HG03442 (cell line): ENCODE measurements at regions not wholly inside any gene's neighbourhood (a gene's known extent, or its start where the extent isn't known, plus 50 kb on each side); places are given as distances from the start of the nearest gene placed in this dataset.

Experiments
- ATAC-seq: cut with Tn5 transposase; IDR thresholded peaks from one replicate; pipeline ENCODE4 v1.9.1; 2021; ENCODE audit warnings: mild to moderate bottlenecking, moderate library complexity; ENCODE audit not compliant: unreplicated experiment

- ATAC-seq, result no peak
These were observed 735.4 kb downstream of the LTN1 start for GRCh38 chr21:28257276-28257675.

GRCh38 chr21:28256837-28257236, 735.8 kb downstream of the LTN1 start:
- no peak for ATAC-seq

DNA sequence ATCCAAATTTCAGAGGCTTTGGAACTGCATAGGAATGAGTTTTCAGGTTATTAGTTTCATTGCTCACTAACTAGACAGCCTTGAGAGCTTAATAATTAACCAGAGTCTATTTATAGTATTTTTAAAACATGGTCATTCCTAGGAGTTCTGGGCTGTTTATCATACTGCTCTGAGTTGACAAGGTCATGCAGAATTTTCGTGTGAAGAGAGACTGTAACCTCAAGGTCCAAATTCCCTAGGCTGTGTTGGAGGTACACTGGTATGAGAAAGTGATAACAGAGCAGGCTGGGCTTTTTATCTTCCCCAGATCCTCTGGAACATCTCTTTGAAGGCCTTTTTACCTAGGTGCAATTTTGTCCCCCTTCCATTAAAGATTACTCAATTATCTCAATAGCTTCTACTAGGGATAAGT, 736.3 kb downstream of the LTN1 start:
- no peak for ATAC-seq

DNA sequence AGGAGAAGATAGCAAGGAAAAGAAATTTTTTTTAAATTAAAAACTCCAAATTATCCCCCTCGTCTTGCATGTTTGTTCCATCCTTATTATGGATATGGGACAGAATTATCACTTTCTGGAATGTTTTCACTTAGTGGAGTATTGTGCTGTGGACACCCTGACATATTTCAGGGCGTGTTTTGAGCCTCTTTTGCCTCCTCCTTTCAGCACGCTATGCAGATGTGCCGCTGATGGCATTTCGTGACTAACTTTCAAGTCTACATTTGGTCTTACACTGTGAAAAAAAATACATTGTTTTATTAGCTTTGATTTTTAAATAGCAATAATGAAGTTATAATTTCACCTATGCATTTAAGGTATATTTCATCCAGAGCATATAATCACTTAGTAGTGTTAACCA, 738.7 kb downstream of the LTN1 start:
- ATAC-seq, result no peak

GRCh38 chr21:28253338-28253737, 739.3 kb downstream of the LTN1 start:
- ATAC-seq, result no peak

GRCh38 chr21:28252928-28253327, 739.7 kb downstream of the LTN1 start:
- no peak for ATAC-seq

GRCh38 chr21:28250946-28251345, 741.7 kb downstream of the LTN1 start:
- ATAC-seq, result no peak

GRCh38 chr21:28247454-28248020, 745.1 kb downstream of the LTN1 start:
- ATAC-seq, result no peak

DNA sequence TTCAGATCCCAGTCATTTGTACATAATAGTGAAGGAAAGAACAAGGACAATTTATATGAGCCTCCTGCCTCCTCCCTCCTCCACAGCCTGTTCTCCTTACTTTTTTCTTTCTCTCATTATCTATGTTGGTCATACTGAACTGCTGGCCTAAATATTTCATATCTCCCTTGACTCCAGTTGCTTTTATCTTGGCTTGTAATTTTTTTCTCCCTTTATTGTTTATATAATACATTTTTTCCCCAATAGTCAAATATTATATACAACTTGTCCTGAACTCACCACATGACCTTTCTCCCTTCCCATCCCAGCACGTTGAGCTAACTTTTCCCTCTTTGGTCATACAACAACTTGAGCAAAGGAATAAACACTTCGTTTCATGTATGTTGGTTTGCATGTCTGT, 752.1 kb downstream of the LTN1 start:
- ATAC-seq, result no peak

DNA sequence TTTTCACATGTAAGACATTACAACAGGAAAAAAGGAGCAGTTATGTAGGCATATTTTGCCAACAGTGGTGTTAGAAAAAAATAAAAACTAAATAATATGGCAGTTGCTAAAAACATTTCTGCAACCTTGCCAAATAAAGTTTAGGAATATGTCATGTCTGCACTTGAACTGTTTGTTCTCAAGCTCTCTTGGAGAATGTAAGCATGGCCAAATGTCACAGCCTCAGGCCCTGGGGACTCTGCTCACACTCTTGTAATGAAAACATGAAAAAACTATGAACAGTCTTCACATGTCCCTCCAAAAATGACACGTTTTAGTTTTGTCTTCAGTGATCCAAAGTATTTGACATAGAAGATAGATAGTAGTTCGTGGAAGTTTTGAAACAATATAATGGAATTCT, 753.3 kb downstream of the LTN1 start:
- no peak for ATAC-seq

- ATAC-seq, result no peak
These were observed 755.0 kb downstream of the LTN1 start for GRCh38 chr21:28237661-28238060.

GRCh38 chr21:28235169-28235895, 757.3 kb downstream of the LTN1 start:
- ATAC-seq, result no peak

GRCh38 chr21:28234326-28234725, 758.4 kb downstream of the LTN1 start:
- no peak for ATAC-seq

GRCh38 chr21:28233536-28234220, 759.0 kb downstream of the LTN1 start:
- ATAC-seq, result no peak

DNA sequence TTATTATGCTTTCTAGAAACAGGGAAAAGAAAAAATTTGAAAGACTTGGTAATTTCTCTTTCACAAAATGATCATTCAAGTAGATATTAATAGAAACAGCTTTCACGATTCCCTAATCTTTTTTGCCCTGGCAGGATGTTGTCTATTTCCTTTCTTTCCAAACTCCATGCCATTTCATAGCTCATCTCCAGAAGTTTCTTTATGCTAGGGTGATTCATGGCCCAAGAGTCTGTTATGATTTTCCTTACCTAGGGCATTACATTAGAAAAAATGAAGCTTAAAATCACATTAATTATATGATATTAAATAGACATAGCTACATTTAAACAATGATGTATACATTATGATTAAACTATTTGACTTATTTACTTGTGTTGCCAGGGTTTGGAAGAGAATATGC, 762.1 kb downstream of the LTN1 start:
- no peak for ATAC-seq

GRCh38 chr21:28229814-28230213, 762.9 kb downstream of the LTN1 start:
- ATAC-seq, result no peak

DNA sequence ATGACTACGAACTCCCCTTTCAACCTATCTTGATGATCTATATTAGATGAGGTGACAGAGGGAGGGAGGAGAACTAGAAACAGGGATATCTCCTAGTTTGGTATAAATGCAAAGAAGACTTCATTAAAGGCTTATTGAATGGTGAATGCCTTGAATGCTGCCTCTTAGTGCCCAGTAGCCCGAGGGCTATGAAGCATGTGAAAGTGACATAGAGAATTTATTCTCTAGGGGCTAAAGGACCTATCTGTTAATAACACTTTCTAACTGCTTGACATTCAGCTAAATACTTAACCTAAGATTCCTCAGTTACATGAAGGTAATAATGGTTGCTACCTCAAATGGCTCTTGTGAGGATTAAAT, 764.1 kb downstream of the LTN1 start:
- ATAC-seq, result no peak

DNA sequence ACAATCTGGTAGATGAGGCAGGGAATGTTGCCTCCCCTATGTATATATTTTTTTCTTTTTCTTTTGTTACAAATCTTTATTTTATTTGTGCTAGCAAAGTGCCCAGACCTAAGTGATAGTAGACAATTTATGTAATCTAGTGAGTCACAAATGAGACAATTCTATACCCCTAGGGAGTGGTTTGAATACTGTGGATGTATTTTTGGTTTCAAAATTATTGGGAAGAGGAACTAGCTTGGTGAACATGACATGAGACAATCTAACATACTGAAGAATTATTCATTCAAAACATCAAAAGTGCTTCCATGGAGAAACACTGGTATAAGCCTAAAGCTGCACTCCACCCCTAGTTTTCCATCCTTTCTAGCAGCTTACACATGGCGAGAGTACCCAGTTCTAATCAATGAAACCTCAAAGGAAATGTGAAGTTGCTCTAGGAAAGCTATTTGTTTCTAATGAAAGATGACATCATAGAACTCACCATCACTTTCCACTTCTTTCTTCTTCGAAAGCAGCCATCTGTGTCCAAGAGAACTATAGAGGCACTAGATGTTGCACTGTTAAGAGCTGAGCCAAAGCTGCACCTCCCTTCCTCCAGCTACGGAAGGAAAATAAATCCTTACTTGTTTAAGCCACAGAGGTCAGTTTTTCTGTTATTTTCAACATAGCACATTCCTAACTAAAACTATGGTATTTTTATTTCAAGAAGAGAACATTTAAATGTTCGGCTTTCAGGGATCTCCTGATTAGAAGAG, 764.6 kb downstream of the LTN1 start:
- ATAC-seq, result no peak

- no peak for ATAC-seq
These were observed 766.1 kb downstream of the LTN1 start for GRCh38 chr21:28226563-28226962.

- ATAC-seq, result no peak
These were observed 768.4 kb downstream of the LTN1 start for GRCh38 chr21:28224191-28224726.

DNA sequence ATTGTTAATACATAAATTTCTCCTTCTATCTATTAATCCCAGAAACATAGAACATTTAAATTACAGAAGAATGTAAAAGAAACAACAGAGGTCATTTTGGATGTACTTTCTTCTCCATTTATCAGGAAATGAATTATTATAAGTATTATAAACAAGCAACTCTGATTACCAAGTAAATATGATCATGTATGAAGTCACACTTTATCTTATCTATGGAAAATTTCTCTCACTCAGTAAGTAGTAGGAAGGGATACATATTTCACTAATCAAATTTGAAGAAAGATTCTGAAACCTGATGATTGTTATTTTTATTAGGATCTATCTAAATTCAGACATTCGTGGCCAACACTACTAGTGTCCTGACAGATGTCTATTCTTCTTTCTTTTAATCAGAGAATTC, 770.7 kb downstream of the LTN1 start:
- no peak for ATAC-seq
